SU-DHL-6 (cell line): ENCODE measurements at regions not wholly inside any gene's neighbourhood (a gene's known extent, or its start where the extent isn't known, plus 50 kb on each side); places are given as distances from the start of the nearest gene placed in this dataset.

Experiments used
- CTCF ChIP-seq: fragments of 200-600 bp; sonication (generic); IDR thresholded peaks from one replicate; pipeline ENCODE4 v1.5.1; 2017; ENCODE audit warnings: antibody characterized with exemption, mild to moderate bottlenecking, low read length, moderate library complexity; ENCODE audit not compliant: insufficient read depth, poor library complexity, severe bottlenecking
- EZH2phosphoT487 ChIP-seq: fragments of 200-600 bp; sonication (generic), shearing (Covaris generic); conservative IDR thresholded peaks from 2 replicates; pipeline ENCODE4 v1.6.1; 2018; ENCODE audit warnings: mild to moderate bottlenecking, antibody characterized with exemption, low read length, moderate library complexity, mixed read lengths

GRCh38 chr7:90078921-90079320, 75.3 kb upstream of the STEAP1 start:
- TF ChIP-seq EZH2phosphoT487 (no peak), CTCF (no peak)
